Hepatocyte (in vitro differentiated cells): ENCODE measurements at regions not wholly inside any gene's neighbourhood (a gene's known extent, or its start where the extent isn't known, plus 50 kb on each side); places are given as distances from the start of the nearest gene placed in this dataset.

Experiments used
- DNase-seq: peaks from one replicate; pipeline ENCODE4 v3.0.0-alpha.2; 2016; ENCODE audit warnings: low spot score
- H2AFZ ChIP-seq: fragments of 200-600 bp; sonication (generic); 2 replicates; pipeline ENCODE4 v1.6.0; 2016; ENCODE audit warnings: antibody characterized with exemption, mild to moderate bottlenecking
- H3K27ac ChIP-seq: fragments of 200-600 bp; sonication (generic); 2 replicates; pipeline ENCODE4 v1.5.1; 2016; ENCODE audit warnings: mild to moderate bottlenecking
- H3K27me3 ChIP-seq: fragments of 200-600 bp; sonication (generic); 2 replicates; pipeline ENCODE4 v1.6.1; 2016
- H3K36me3 ChIP-seq: fragments of 200-600 bp; sonication (generic); replicated peaks from 2 replicates; pipeline ENCODE4 v1.5.1; 2016; ENCODE audit warnings: low read depth; ENCODE audit not compliant: insufficient read depth
- H3K4me1 ChIP-seq: fragments of 200-600 bp; sonication (generic); 2 replicates; pipeline ENCODE4 v1.5.1; 2016; ENCODE audit warnings: mild to moderate bottlenecking, moderate library complexity; ENCODE audit not compliant: insufficient read depth
- H3K4me2 ChIP-seq: fragments of 200-600 bp; sonication (generic); 2 replicates; pipeline ENCODE4 v1.6.0; 2016
- H3K4me3 ChIP-seq: fragments of 200-600 bp; sonication (generic); 2 replicates; pipeline ENCODE4 v1.5.1; 2016; ENCODE audit warnings: mild to moderate bottlenecking
- H3K79me2 ChIP-seq: fragments of 200-600 bp; sonication (generic); 2 replicates; pipeline ENCODE4 v1.6.0; 2017; ENCODE audit warnings: mild to moderate bottlenecking
- H3K9me2 ChIP-seq: fragments of 200-600 bp; sonication (generic); replicated peaks from 2 replicates; pipeline ENCODE4 v1.6.0; 2017; ENCODE audit warnings: mild to moderate bottlenecking; ENCODE audit not compliant: insufficient read depth
- H3K9me3 ChIP-seq: fragments of 200-600 bp; sonication (generic); 2 replicates; pipeline ENCODE4 v1.5.1; 2016; ENCODE audit warnings: low read depth, mild to moderate bottlenecking
- H4K20me1 ChIP-seq: fragments of 200-600 bp; sonication (generic); 2 replicates; pipeline ENCODE4 v1.6.0; 2016; ENCODE audit warnings: mild to moderate bottlenecking; ENCODE audit not compliant: insufficient read depth, poor library complexity, severe bottlenecking
- CTCF ChIP-seq: fragments of 200-600 bp; sonication (generic); IDR thresholded peaks from 2 replicates; pipeline ENCODE4 v1.5.1; 2016; ENCODE audit warnings: antibody characterized with exemption, mild to moderate bottlenecking; ENCODE audit not compliant: poor library complexity
- EZH2 ChIP-seq: fragments of 200-600 bp; sonication (generic); IDR thresholded peaks from 2 replicates; pipeline ENCODE4 v1.6.1; 2016; ENCODE audit warnings: antibody characterized with exemption, mild to moderate bottlenecking, borderline replicate concordance
- EZH2phosphoT487 ChIP-seq: fragments of 200-600 bp; sonication (generic); IDR thresholded peaks from one replicate; pipeline ENCODE4 v1.6.1; 2018; ENCODE audit warnings: antibody characterized with exemption, mild to moderate bottlenecking, low read depth, moderate library complexity; ENCODE audit not compliant: unreplicated experiment, severe bottlenecking
- WGBS: methylation state at CpG from one replicate; pipeline ENCODE4 v1.1.6; 2016; ENCODE audit warnings: low lambda C conversion rate; ENCODE audit errors: missing lambda C conversion rate; 5-methylcytosine and 5-hydroxymethylcytosine counted together

GRCh38 chr12:87758271-87758670 lies 270.9 kb downstream of the C12orf50 start:
- H3K9me2 ChIP-seq, result no peaks in the 10 kb centered on the region
- no peak overlapping the region for H3K4me3 ChIP-seq
- TF ChIP-seq EZH2phosphoT487, result no peak
- no peak for TF ChIP-seq EZH2
- TF ChIP-seq CTCF, result no peak
- H3K36me3 ChIP-seq, result no peaks in the 10 kb centered on the region
- no peak overlapping the region for H3K4me2 ChIP-seq
- H2AFZ ChIP-seq, result no peak overlapping the region
- H3K4me1 ChIP-seq, result no peaks in the 10 kb centered on the region
- H3K27ac ChIP-seq, result no peak overlapping the region
- H3K79me2 ChIP-seq, result no peaks in the 10 kb centered on the region
- H3K27me3 ChIP-seq, result no peaks in the 10 kb centered on the region
- no peaks in the 10 kb centered on the region for H3K9me3 ChIP-seq
- H4K20me1 ChIP-seq, result no peaks in the 10 kb centered on the region
- DNase-seq, result no peak

- H3K4me1 ChIP-seq, result no peaks in the 10 kb centered on the region
- no peaks in the 10 kb centered on the region for H3K9me2 ChIP-seq
- H3K36me3 ChIP-seq, result no peaks in the 10 kb centered on the region
- no peak overlapping the region for H2AFZ ChIP-seq
- H3K27ac ChIP-seq, result no peak overlapping the region
- H3K4me2 ChIP-seq, result no peak overlapping the region
- H3K4me3 ChIP-seq, result no peak overlapping the region
- WGBS, result 90% methylated on average over 3 of the region's 3 CpGs
- no peak for DNase-seq
- no peaks in the 10 kb centered on the region for H3K27me3 ChIP-seq
- TF ChIP-seq EZH2 (no peak), EZH2phosphoT487 (no peak), CTCF (no peak)
- no peaks in the 10 kb centered on the region for H4K20me1 ChIP-seq
- H3K79me2 ChIP-seq, result no peaks in the 10 kb centered on the region
- no peaks in the 10 kb centered on the region for H3K9me3 ChIP-seq
Measured at GRCh38 chr12:87756721-87757120, 272.5 kb downstream of the C12orf50 start.

GRCh38 chr12:87756111-87756510 lies 273.1 kb downstream of the C12orf50 start:
- TF ChIP-seq EZH2phosphoT487, result no peak
- no peak for TF ChIP-seq CTCF
- TF ChIP-seq EZH2, result no peak
- no peak overlapping the region for H3K4me3 ChIP-seq
- WGBS, result 84% methylated on average over 4 of the region's 4 CpGs
- H3K27ac ChIP-seq, result no peak overlapping the region
- no peaks in the 10 kb centered on the region for H4K20me1 ChIP-seq
- H3K9me2 ChIP-seq, result no peaks in the 10 kb centered on the region
- no peaks in the 10 kb centered on the region for H3K4me1 ChIP-seq
- no peaks in the 10 kb centered on the region for H3K27me3 ChIP-seq
- H2AFZ ChIP-seq, result no peak overlapping the region
- no peaks in the 10 kb centered on the region for H3K36me3 ChIP-seq
- no peaks in the 10 kb centered on the region for H3K9me3 ChIP-seq
- no peaks in the 10 kb centered on the region for H3K79me2 ChIP-seq
- DNase-seq, result peak; percentile 5
- no peak overlapping the region for H3K4me2 ChIP-seq
